Endothelial cell of hepatic sinusoid (primary cell): ENCODE measurements at regions not wholly inside any gene's neighbourhood (a gene's known extent, or its start where the extent isn't known, plus 50 kb on each side); places are given as distances from the start of the nearest gene placed in this dataset.

Experiments
- in situ Hi-C: cut with HindIII; loops from 2 replicates; pipeline ENCODE4 v1.10.0; 2017; ENCODE audit warnings: low sequenced_read_pairs

- in situ Hi-C loops, result no loop called here
These were observed 190.7 kb upstream of the MID1 start for GRCh38 chrX:10811111-10811510.

DNA sequence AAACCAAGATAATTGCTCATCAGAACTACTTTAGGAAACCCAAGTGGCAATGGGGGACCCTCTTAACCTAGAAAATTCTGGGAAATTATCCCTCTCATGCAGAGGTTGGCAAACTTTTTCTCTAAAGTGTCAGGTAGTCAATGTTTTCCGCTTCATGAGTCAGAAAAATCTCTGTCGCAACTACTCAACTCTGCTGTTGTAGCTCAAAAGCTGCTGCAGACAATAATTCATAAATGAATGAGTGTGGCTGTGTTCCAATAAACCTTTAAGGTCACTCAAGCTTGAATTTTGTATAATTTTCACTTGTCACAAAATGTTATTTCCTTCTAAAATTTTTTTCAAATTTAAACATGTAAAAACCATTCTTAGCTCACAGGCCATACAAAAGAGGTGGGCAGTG, 193.4 kb upstream of the MID1 start:
- in situ Hi-C loops, result no loop called here

DNA sequence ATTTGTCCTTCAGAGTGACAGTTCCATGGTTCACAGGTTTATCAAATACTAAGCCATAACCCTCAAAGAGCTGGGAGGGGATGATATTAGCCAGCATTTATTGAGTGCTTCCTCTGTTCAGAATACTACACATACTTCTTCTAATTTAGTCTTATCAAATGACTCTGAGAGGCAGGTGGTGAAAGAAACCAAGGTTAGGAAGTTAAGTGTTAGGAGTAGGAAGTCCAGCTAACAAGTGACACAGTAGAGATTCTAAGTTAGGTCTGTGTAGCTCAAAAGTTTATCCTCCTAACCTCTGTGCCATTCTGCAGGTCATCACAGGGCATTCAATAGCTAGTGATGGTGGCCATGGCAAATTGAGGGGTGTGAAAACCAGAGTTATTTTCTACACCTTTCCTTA, 198.3 kb upstream of the MID1 start:
- in situ Hi-C loops, result no loop called here

DNA sequence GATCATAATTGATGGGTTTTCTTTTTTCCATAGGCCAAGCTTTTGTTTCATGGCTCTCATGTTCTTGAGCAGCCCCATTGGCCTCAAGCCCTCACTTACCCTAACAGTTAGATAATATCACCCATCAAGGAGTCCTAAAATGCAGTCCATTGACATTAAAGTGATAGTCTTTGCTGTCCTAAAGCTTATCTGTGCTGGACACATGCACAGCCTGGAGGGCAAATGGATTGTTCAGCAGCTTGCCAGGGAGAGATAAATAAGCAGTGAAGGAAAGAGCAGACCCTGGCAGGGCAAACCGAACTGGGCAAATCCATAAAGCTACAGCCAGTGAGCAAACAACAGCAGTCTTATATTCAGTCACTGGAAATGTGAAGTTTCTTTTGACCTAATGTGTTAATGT, 199.6 kb upstream of the MID1 start:
- in situ Hi-C loops, result no loop called here

- in situ Hi-C loops, result no loop called here
These were observed 200.9 kb upstream of the MID1 start for GRCh38 chrX:10821293-10821692.

GRCh38 chrX:10828036-10828435, 207.7 kb upstream of the MID1 start:
- in situ Hi-C loops, result no loop called here

DNA sequence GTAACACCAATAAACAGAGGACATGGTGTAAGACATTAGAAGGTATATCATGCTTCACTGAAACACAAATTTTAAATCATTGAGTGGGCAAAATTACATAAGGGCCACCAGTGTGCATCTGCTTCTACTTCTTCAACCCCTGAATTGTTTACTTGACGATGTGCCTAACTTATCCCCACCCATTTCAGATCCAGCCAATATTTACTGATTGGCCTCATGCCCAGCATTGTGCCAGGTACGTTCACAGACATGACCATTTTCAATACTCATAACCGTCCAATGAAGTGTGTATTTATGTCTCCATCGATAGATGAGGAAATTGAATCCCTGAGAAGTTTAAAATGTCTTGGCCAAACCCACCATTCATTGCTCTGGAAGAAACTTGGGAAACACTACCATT, 208.3 kb upstream of the MID1 start:
- in situ Hi-C loops, result no loop called here

GRCh38 chrX:10831716-10832502, 211.5 kb upstream of the MID1 start:
- in situ Hi-C loops, result no loop called here

- in situ Hi-C loops, result no loop called here
These were observed 213.1 kb upstream of the MID1 start for GRCh38 chrX:10833299-10834169.

- in situ Hi-C loops, result no loop called here
These were observed 221.2 kb upstream of the MID1 start for GRCh38 chrX:10841579-10841978.

GRCh38 chrX:10842646-10843045, 222.3 kb upstream of the MID1 start:
- in situ Hi-C loops, result no loop called here

GRCh38 chrX:10847333-10847732, 226.9 kb upstream of the MID1 start:
- in situ Hi-C loops, result no loop called here

DNA sequence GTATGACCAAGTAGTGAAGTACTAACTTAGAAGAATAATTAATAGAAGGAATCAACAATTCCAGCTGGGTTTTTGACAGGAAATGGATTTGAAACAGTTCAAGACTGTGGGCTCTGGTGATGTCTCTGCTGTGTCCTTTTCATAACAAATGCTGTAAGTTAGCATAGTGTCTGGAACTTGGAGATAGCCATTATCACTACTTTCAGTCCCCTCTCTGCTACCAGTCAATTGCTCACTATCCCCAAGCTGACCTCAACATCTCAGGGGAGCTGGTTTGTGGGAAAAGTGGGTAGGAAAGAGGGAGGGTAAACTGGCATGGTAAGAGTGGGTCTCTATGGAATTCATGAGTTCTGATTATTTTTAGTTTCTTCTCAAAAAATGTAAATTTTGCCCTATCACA, 231.4 kb upstream of the MID1 start:
- in situ Hi-C loops, result no loop called here

GRCh38 chrX:10854594-10854993, 234.2 kb upstream of the MID1 start:
- in situ Hi-C loops, result no loop called here

DNA sequence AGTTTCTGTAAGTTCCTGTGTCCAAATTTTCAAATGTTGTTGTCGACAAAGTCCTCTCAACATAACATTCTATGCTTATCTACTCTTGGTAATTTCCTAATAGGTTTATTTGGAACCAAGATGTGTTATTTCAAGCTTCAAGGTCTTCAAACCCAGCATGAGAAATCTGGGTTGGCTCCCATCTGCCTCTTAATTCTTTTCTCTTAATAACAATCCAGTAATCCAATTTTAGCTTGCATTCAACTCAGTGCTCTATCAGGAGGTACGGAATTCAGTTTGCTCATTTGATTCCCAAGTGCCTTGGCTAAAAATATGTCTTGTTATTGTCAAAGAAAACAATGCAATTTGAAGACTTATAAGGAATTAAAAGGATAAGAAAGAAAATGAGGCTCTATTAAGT, 235.5 kb upstream of the MID1 start:
- in situ Hi-C loops, result no loop called here

DNA sequence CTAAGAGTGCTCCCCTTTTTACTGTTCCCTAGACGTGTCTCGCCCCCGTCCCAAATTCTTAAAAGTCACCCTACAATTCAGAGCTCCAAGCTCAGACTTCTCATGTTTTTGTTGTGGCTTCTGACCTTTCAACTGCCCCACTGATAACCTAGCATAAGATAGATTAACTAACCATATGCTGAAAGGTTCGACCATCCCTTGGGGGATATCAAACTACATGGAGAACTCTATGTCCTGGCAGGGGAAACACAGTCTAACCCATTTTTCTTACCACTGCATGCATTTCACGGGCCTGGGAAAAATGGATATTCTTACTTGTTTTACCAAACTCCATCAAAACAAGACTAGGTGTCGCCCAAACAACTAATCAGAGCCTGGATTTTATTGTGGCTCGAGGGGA, 236.4 kb upstream of the MID1 start:
- in situ Hi-C loops, result no loop called here

DNA sequence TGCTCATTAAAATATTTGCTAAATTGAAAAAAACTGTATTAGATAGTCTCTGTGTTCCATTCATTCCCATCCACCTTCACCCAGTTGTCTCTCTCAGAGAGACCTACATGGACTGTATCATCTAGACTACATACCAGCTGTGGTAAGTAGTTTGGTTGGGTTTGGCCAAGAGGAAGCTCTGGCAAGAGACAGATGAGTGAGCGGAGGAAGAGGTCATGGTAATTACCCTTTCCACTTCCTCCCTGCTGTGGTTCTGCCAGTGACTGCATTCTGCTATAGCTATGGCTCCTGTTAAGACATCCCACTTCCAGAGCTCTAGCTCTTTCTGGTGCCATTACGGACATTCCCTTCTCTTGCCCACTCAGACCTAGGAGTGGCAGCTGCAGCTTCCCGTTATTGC, 239.0 kb upstream of the MID1 start:
- in situ Hi-C loops, result no loop called here

- in situ Hi-C loops, result no loop called here
These were observed 235.1 kb upstream of the HCCS start for GRCh38 chrX:10875995-10876394.

GRCh38 chrX:10882484-10882883, 228.6 kb upstream of the HCCS start:
- in situ Hi-C loops, result no loop called here

- in situ Hi-C loops, result no loop called here
These were observed 226.9 kb upstream of the HCCS start for GRCh38 chrX:10884246-10884645.

GRCh38 chrX:10892621-10893225, 218.4 kb upstream of the HCCS start:
- in situ Hi-C loops, result no loop called here

GRCh38 chrX:10893366-10893765, 217.8 kb upstream of the HCCS start:
- in situ Hi-C loops, result no loop called here
